Coronary artery (tissue), 2 donors: ENCODE measurements at regions not wholly inside any gene's neighbourhood (a gene's known extent, or its start where the extent isn't known, plus 50 kb on each side); places are given as distances from the start of the nearest gene placed in this dataset.

Experiments used
- DNase-seq: peaks from one replicate; pipeline ENCODE4 v3.0.0-alpha.2; 2017; ENCODE audit warnings: low spot score
- H3K27ac ChIP-seq, 2 donors: fragments of 200-600 bp; sonication (generic); one replicate each; pipeline ENCODE4 v1.5.1; 2016 to 2019
- H3K4me3 ChIP-seq: fragments of 200-600 bp; sonication (generic); 2 replicates; pipeline ENCODE4 v1.5.1; 2016; ENCODE audit warnings: mild to moderate bottlenecking, moderate library complexity
- TF ChIP-seq, protein P1 (sequence below): fragments of 200-600 bp; sonication (generic); IDR thresholded peaks from one replicate; pipeline ENCODE4 v1.5.1; 2019; ENCODE audit warnings: antibody characterized with exemption

DNA sequence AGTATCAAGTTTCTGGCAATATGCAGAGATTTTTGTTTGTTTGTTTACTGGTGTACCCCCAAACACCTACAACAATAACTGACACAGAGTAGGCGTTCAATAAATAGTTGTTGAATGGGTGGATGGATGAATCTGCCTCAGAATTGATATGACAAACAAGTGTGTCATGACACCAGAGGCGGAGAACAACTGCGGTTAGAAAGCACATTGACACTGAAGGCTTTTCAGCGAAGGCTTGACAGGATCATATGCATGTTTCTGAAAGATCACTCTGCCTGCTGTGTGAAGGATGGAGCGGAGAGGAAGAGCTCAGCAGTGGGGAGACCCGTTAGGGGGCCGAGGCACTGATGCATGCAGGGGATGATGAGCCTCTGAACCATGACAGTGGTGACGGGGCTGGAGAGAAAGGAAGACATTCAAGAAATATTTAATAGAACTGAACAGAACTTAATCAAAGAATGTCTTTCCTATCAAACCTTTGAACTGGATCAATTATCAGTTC is 108.5 kb upstream of the USP47 start:
- H3K4me3 ChIP-seq, result no peak overlapping the region
- TF ChIP-seq, protein P1, sequence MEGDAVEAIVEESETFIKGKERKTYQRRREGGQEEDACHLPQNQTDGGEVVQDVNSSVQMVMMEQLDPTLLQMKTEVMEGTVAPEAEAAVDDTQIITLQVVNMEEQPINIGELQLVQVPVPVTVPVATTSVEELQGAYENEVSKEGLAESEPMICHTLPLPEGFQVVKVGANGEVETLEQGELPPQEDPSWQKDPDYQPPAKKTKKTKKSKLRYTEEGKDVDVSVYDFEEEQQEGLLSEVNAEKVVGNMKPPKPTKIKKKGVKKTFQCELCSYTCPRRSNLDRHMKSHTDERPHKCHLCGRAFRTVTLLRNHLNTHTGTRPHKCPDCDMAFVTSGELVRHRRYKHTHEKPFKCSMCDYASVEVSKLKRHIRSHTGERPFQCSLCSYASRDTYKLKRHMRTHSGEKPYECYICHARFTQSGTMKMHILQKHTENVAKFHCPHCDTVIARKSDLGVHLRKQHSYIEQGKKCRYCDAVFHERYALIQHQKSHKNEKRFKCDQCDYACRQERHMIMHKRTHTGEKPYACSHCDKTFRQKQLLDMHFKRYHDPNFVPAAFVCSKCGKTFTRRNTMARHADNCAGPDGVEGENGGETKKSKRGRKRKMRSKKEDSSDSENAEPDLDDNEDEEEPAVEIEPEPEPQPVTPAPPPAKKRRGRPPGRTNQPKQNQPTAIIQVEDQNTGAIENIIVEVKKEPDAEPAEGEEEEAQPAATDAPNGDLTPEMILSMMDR, result no peak
- H3K27ac ChIP-seq, result no peak overlapping the region
- no peak for DNase-seq

- TF ChIP-seq, protein P1, result no peak
- no peak for DNase-seq
- H3K27ac ChIP-seq, result no peak overlapping the region
- H3K4me3 ChIP-seq, result no peak overlapping the region
These were observed 109.7 kb upstream of the USP47 start for GRCh38 chr11:11732116-11732515.

DNA sequence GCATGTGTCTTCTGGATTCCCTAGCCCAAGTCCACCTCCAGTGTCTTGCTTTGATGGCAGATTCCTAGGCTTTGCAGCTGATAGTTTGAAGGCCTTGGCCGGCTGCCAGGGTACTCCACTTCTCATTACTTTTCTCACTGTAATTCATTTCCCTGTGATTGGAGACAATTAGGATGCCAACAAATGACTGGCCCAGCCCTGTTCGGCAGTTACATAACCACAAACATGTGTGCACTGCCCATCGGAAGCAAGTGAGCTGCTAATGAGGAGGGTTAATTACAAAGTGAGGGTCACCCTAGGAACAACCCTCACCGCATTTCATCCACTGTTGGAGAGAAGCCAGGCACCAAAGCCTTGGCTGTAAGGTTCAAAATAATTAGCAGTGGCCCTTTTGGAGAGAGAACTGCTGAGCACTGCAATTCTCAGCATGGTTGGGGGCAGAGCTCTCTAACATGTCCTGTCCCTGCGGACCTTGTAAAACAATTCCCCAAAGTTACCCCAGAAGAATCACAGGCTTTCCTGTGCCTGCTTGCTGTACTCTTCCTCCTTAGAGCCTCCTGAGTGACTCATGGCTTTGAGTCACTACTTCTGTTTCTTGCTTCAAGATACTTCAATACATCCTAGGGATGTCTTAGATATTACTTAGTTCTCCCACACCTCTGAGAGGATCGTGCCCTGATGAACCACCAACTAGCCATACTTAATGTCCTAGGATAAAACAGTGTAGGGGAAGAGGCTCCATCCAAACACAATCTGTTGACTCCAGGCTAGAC is 109.7 kb upstream of the GALNT18 start:
- DNase-seq, result no peak
- Histone ChIP-seq H3K27ac (no peak overlapping the region), H3K4me3 (no peak overlapping the region)
- TF ChIP-seq, protein P1, result no peak

DNA sequence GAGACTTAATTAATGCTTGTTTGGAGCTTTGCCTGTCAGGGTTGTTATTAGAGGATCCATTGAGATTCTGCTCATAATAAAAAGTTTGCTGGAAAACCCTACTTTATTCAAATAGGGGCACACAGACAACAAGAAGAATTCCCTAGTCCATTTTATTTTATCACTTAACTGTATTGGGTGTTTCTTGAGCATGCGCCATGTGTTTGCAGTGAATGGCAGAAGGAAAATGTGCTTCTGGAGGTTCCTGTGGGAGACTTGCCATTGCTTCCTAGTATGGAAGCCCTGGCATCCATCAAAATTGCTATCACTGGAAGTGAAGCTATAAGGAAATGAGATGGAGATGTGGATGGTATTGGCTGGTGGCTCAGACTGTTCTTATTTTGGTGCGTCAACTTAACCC is 106.6 kb upstream of the GALNT18 start:
- TF ChIP-seq, protein P1, result no peak
- Histone ChIP-seq H3K4me3 (no peak overlapping the region), H3K27ac (no peak overlapping the region)
- no peak for DNase-seq

DNA sequence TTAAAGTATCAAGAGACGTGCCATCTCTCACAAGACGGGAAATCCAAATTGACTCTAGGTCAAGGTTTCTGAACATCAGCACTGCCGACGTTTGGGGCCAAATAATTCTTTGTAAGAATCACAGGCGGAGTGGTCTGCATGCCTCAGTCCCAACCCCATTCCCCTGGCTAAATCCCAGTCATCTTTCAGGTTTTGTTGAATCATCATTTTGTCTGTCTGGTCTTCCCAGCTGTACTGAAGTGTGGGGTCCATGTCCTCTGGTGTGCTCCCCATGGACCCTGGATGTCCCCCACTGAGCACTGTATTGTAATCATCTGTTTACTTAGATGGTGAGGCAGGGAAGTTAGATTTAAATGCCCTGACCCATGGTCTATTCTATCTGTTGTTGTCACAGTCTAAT is 103.6 kb upstream of the GALNT18 start:
- DNase-seq, result no peak
- TF ChIP-seq, protein P1, result no peak
- H3K27ac ChIP-seq, result no peak overlapping the region
- no peak overlapping the region for H3K4me3 ChIP-seq

DNA sequence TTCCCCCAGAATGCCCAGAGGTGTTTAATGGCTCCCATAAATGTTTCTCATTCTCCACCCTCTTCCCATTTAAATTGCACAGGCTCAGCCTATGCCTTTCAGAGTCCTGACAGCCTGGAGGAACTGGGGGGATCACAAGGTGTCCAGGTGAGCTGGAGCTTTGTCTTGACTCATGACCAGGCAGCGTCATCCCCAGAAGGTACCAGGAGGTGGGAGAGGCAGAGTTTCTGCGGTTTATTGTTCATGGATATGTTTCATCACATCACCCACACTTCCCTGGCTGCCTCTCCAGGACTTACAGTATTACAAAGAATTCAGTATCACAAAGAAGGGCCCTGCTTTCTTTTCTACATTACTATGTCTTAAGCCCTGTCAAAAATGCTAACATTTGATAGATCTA is 103.2 kb upstream of the GALNT18 start:
- TF ChIP-seq, protein P1, result no peak
- Histone ChIP-seq H3K27ac (no peak overlapping the region), H3K4me3 (no peak overlapping the region)
- no peak for DNase-seq

GRCh38 chr11:11722861-11723260 is 101.1 kb upstream of the GALNT18 start:
- TF ChIP-seq, protein P1, result no peak
- H3K4me3 ChIP-seq, result no peak overlapping the region
- no peak for DNase-seq
- H3K27ac ChIP-seq, result no peak overlapping the region
